ENCODE measurements at regions not wholly inside any gene's neighbourhood (a gene's known extent, or its start where the extent isn't known, plus 50 kb on each side); places are given as distances from the start of the nearest gene placed in this dataset.
"Not testable (repeated sequence)": the region's sequence is repeated elsewhere in the genome, so short reads cannot be mapped to it uniquely, and the experiment has no call there.

- no peak for DNase-seq (ENCODE audit: low read depth)
These were observed 456.1 kb upstream of the ARRDC3 start for GRCh38 chr5:91839233-91839632.

GRCh38 chr5:91830361-91830953 is 447.3 kb upstream of the ARRDC3 start:
- no peak for DNase-seq (ENCODE audit: low read depth)

GRCh38 chr5:91825618-91826017 is 442.5 kb upstream of the ARRDC3 start:
- DNase-seq (ENCODE audit: low read depth) = no peak

- DNase-seq (ENCODE audit: low read depth) = no peak
These were observed 441.3 kb upstream of the ARRDC3 start for GRCh38 chr5:91824406-91824805.

GRCh38 chr5:91820874-91821273 is 437.8 kb upstream of the ARRDC3 start:
- DNase-seq (ENCODE audit: low read depth) = no peak

- DNase-seq (ENCODE audit: low read depth) = no peak
These were observed 433.6 kb upstream of the ARRDC3 start for GRCh38 chr5:91816681-91817080.

GRCh38 chr5:91797576-91797975 is 414.5 kb upstream of the ARRDC3 start:
- no peak for DNase-seq (ENCODE audit: low read depth)

GRCh38 chr5:91794856-91795548 is 411.9 kb upstream of the ARRDC3 start:
- DNase-seq (ENCODE audit: low read depth) = no peak

GRCh38 chr5:91794455-91794854 is 411.3 kb upstream of the ARRDC3 start:
- no peak for DNase-seq (ENCODE audit: low read depth)

- peak; percentile 20 for DNase-seq (ENCODE audit: low read depth)
These were observed 404.6 kb upstream of the ARRDC3 start for GRCh38 chr5:91787718-91788117.

- no peak for DNase-seq (ENCODE audit: low read depth)
These were observed 394.6 kb upstream of the ARRDC3 start for GRCh38 chr5:91777671-91778070.

- no peak for DNase-seq (ENCODE audit: low read depth)
These were observed 393.1 kb upstream of the ARRDC3 start for GRCh38 chr5:91776249-91776648.

GRCh38 chr5:91770400-91770799 is 387.3 kb upstream of the ARRDC3 start:
- no peak for DNase-seq (ENCODE audit: low read depth)

GRCh38 chr5:91757383-91757782 is 374.3 kb upstream of the ARRDC3 start:
- DNase-seq (ENCODE audit: low read depth) = not testable (repeated sequence)

GRCh38 chr5:91754990-91755389 is 371.9 kb upstream of the ARRDC3 start:
- DNase-seq (ENCODE audit: low read depth) = no peak

GRCh38 chr5:91744470-91744869 is 361.4 kb upstream of the ARRDC3 start:
- DNase-seq (ENCODE audit: low read depth) = not testable (repeated sequence)

- DNase-seq (ENCODE audit: low read depth) = no peak
These were observed 359.4 kb upstream of the ARRDC3 start for GRCh38 chr5:91742550-91742949.

GRCh38 chr5:91741764-91742505 is 358.8 kb upstream of the ARRDC3 start:
- no peak for DNase-seq (ENCODE audit: low read depth)

- DNase-seq (ENCODE audit: low read depth) = no peak
These were observed 346.9 kb upstream of the ARRDC3 start for GRCh38 chr5:91730026-91730425.

GRCh38 chr5:91727463-91727862 is 344.3 kb upstream of the ARRDC3 start:
- no peak for DNase-seq (ENCODE audit: low read depth)

GRCh38 chr5:91722736-91723467 is 339.8 kb upstream of the ARRDC3 start:
- DNase-seq (ENCODE audit: low read depth) = no peak

GRCh38 chr5:91712718-91713117 is 329.6 kb upstream of the ARRDC3 start:
- peak; percentile 0 for DNase-seq (ENCODE audit: low read depth)

GRCh38 chr5:91707521-91707841 is 324.4 kb upstream of the ARRDC3 start:
- peak; percentile 0 for DNase-seq (ENCODE audit: low read depth)

Measured in HS-27A (cell line).